Liver (tissue), 9 donors: ENCODE measurements at regions not wholly inside any gene's neighbourhood (a gene's known extent, or its start where the extent isn't known, plus 50 kb on each side); places are given as distances from the start of the nearest gene placed in this dataset. TPM values are rescaled to one million over a fixed set of nuclear protein-coding genes. Genes with fewer than 3 reads are reported as not detected.
A peak's percentile ranks its signal among the peaks of the same experiment; 100 is the strongest.
"Not testable (repeated sequence)": the region's sequence is repeated elsewhere in the genome, so short reads cannot be mapped to it uniquely, and the experiment has no call there.

Experiments
- DNase-seq: peaks from one replicate; pipeline ENCODE4 v3.0.0-alpha.2; 2017; ENCODE audit warnings: low spot score
- H3K27ac ChIP-seq, 2 donors: one replicate each; pipeline ENCODE4 v1.7.0; 2013; ENCODE audit warnings: inconsistent platforms in 2 of 2, low read length in 2 of 2, control low read depth in 1 of 2, low read depth in 1 of 2, mild to moderate bottlenecking in 1 of 2
- H3K27me3 ChIP-seq, 4 donors: one replicate each; pipeline versions ENCODE4 v1.6.1 to v1.7.0; 2013; ENCODE audit warnings: low read length in 3 of 4, inconsistent platforms in 1 of 4, mild to moderate bottlenecking in 1 of 4, moderate library complexity in 1 of 4; ENCODE audit not compliant: control insufficient read depth in 4 of 4, insufficient read depth in 4 of 4
- H3K36me3 ChIP-seq, 4 donors: one replicate each; pipeline versions ENCODE4 v1.6.1 to v1.7.0; 2013; ENCODE audit warnings: low read length in 3 of 4, mild to moderate bottlenecking in 3 of 4, low read depth in 1 of 4, moderate library complexity in 1 of 4; ENCODE audit not compliant: control insufficient read depth in 4 of 4, insufficient read depth in 3 of 4
- H3K4me1 ChIP-seq, 4 donors: one replicate each; pipeline versions ENCODE4 v1.6.1 to v1.7.0; 2013; ENCODE audit warnings: low read length in 3 of 4, mild to moderate bottlenecking in 3 of 4, moderate library complexity in 1 of 4; ENCODE audit not compliant: control insufficient read depth in 4 of 4, insufficient read depth in 4 of 4
- H3K4me3 ChIP-seq, 3 donors: one replicate each; pipeline versions ENCODE4 v1.6.1 to v1.7.0; 2013; ENCODE audit warnings: low read length in 3 of 3, control low read depth in 1 of 3, low read depth in 1 of 3, mild to moderate bottlenecking in 1 of 3
- H3K9ac ChIP-seq, 2 donors: one replicate each; pipeline ENCODE4 v1.7.0; 2013; ENCODE audit warnings: low read length in 2 of 2, mild to moderate bottlenecking in 2 of 2, moderate library complexity in 2 of 2, control low read depth in 1 of 2, low read depth in 1 of 2
- H3K9me3 ChIP-seq, 4 donors: one replicate each; pipeline versions ENCODE4 v1.6.1 to v1.7.0; 2013; ENCODE audit warnings: low read length in 3 of 4; ENCODE audit not compliant: control insufficient read depth in 4 of 4
- RAD21 ChIP-seq, 2 donors: IDR thresholded peaks; 2 replicates each; pipeline ENCODE4 v1.6.1; 2016; ENCODE audit warnings: antibody characterized with exemption in 2 of 2, mild to moderate bottlenecking in 2 of 2
- WGBS: extraction: QIAGEN DNeasy Blood & Tissue Kit; methylation state at CpG from one replicate; pipeline ENCODE4 v1.1.7; 2013; 5-methylcytosine and 5-hydroxymethylcytosine counted together
- small RNA-seq: library from RNA; depleted of rRNA; stranded (forward); fragments of <200 nt; gene quantifications from one replicate; pipeline ENCODE3, GENCODE V24; 2014
- TF ChIP-seq, protein P1 (sequence below): fragments of 150-350 bp; IDR thresholded peaks from 2 replicates; pipeline ENCODE4 v1.5.1; 2017; ENCODE audit warnings: improper control_type of control experiment, low read depth, low read length; ENCODE audit not compliant: missing input control
- donor health status: healthy.
- donor health status: healthy.
- donor health status: healthy.
- donor health status: healthy.
- donor health status: healthy.

DNA sequence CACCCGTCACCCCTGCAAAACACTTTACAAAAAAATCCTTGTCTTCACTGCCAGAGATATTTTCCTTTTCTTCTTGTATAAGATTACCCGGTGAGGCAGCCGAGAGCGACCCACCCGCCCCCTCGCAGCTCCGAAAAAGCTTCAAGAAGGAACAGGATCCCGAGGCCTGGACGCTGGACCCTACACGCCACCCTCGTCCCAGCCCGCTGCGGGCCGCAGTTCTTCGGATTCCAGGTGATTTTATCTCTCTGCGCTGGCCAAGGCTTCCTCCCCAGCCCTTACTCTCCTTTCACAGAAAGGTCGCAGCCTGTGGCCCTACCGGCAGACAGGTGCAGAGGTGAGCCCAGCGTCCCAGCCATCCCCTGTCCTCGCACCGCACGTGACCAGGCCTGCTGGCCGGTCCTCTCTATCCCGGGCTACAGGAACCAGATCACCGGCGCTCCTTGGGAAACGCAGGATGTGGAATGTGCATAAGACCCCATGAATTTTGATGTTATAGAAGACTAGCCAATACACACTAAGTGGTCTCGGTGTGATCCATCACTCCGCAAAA lies 2993.5 kb upstream of the TEKT4 start:
- H3K27me3 ChIP-seq, H3K9me3 ChIP-seq, DNase-seq, H3K4me3 ChIP-seq, H3K4me1 ChIP-seq, H3K9ac ChIP-seq, H3K36me3 ChIP-seq, H3K27ac ChIP-seq: not testable (repeated sequence)
- WGBS: 84% methylated on average over 29 of the region's 29 CpGs

DNA sequence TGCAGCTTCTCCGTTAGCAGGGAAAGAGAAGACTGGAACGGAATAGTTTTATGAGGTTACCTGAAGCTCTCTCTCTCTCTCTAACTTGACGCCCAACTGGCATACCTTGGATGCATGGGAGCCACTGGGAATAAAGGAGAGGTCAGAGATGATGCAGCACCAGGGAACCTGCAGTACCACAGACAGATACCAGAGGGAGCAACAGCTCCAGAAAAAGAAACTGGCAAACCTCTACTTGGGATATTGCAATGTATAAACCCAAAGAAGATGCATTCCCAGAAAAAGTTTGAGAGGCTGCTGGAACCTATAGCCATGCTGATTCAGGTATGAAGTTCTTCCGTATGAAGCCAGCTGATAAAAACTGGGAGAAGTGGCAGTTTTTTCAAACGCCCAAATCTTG lies 2976.1 kb upstream of the TEKT4 start:
- not testable (repeated sequence) for H3K4me1 ChIP-seq
- WGBS: 15% methylated on average over 4 of the region's 5 CpGs

DNA sequence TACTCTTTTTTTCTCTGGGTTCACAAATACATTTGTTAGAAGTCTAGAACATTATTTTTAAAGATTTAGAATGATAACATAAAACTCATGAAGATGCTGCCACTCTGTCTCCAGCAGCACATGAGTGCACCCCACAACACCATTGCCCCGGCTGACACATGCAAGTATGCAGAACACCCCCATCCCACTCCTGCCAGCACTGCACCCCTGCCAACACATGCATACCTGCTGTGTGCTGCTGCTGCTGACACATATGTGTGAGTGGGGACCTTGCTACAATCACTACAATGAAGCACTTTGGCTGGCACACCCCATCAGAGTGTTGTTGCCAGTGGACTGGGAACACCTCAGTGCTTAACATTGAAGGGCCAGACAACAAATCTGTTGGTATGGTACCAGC lies 2953.6 kb upstream of the TEKT4 start:
- H3K36me3 ChIP-seq, H3K9ac ChIP-seq, H3K9me3 ChIP-seq, H3K27me3 ChIP-seq, H3K4me3 ChIP-seq, H3K4me1 ChIP-seq, DNase-seq, H3K27ac ChIP-seq: not testable (repeated sequence)
- 77% methylated on average over 1 of the region's 1 CpG for WGBS

More for the DNA sequence above, 2976.1 kb upstream of the TEKT4 start:
- not testable (repeated sequence) for H3K4me3 ChIP-seq, H3K27me3 ChIP-seq, H3K9me3 ChIP-seq, H3K9ac ChIP-seq, H3K27ac ChIP-seq, DNase-seq, H3K36me3 ChIP-seq
- TF ChIP-seq RAD21 (IDR thresholded peaks at IDR 0.05): peak; percentile 41 to 56
- TF ChIP-seq, protein P1, sequence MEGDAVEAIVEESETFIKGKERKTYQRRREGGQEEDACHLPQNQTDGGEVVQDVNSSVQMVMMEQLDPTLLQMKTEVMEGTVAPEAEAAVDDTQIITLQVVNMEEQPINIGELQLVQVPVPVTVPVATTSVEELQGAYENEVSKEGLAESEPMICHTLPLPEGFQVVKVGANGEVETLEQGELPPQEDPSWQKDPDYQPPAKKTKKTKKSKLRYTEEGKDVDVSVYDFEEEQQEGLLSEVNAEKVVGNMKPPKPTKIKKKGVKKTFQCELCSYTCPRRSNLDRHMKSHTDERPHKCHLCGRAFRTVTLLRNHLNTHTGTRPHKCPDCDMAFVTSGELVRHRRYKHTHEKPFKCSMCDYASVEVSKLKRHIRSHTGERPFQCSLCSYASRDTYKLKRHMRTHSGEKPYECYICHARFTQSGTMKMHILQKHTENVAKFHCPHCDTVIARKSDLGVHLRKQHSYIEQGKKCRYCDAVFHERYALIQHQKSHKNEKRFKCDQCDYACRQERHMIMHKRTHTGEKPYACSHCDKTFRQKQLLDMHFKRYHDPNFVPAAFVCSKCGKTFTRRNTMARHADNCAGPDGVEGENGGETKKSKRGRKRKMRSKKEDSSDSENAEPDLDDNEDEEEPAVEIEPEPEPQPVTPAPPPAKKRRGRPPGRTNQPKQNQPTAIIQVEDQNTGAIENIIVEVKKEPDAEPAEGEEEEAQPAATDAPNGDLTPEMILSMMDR: peak; percentile 41

Small RNAs in the stretch of these regions (small RNA-seq; reads per million reads assigned to genes)
- not detected for gene AC127391.1
